PC-3 (cell line): ENCODE measurements at regions not wholly inside any gene's neighbourhood (a gene's known extent, or its start where the extent isn't known, plus 50 kb on each side); places are given as distances from the start of the nearest gene placed in this dataset.

Source experiments
- ATAC-seq: fragments of 200-7000 bp; cut with Tn5 transposase; 2 replicates; pipeline ENCODE4 v1.9.1; 2020; ENCODE audit warnings: mild to moderate bottlenecking, moderate library complexity
- BruUV-seq: library from RNA; stranded (reverse); fragments of 400-500 nt; replicated peaks from 2 replicates; lab custom pipeline; 2021; lab: Mats Ljungman, UMichigan
- CTCF ChIA-PET: fragments of 300-600 bp; sonication (Branson Sonifier 250); formaldehyde crosslinking; loops from one replicate; lab custom pipeline; 2022; ENCODE audit warnings: antibody characterized with exemption; lab: Charles Lee
- POLR2A ChIA-PET: fragments of 300-600 bp; sonication (Branson Sonifier 250); formaldehyde crosslinking; loops from one replicate; lab custom pipeline; 2022; ENCODE audit warnings: antibody characterized with exemption; ENCODE audit not compliant: unreplicated experiment; lab: Charles Lee
- DNase-seq: peaks from one replicate; pipeline ENCODE4 v3.0.0-alpha.2; 2015
- H2AFZ ChIP-seq: fragments of 300-600 bp; sonication (generic); 2 replicates; pipeline ENCODE4 v1.6.0; 2016; ENCODE audit warnings: antibody characterized with exemption, low read length
- H3F3A ChIP-seq: fragments of 300-600 bp; sonication (generic); one replicate; pipeline ENCODE4 v1.6.0; 2017; ENCODE audit warnings: antibody characterized with exemption, low read length, control low read depth, mild to moderate bottlenecking; ENCODE audit not compliant: unreplicated experiment
- H3K27ac ChIP-seq: fragments of 300-600 bp; sonication (generic); 2 replicates; pipeline ENCODE4 v1.5.1; 2016; ENCODE audit warnings: mild to moderate bottlenecking, low read length
- H3K27me3 ChIP-seq: fragments of 300-600 bp; sonication (generic); 2 replicates; pipeline ENCODE4 v1.6.1; 2016; ENCODE audit warnings: low read length, mixed read lengths
- H3K36me3 ChIP-seq: fragments of 300-600 bp; sonication (generic); 2 replicates; pipeline ENCODE4 v1.6.1; 2016; ENCODE audit warnings: low read depth, mixed run types, low read length, mixed read lengths
- H3K4me1 ChIP-seq: fragments of 300-600 bp; sonication (generic); 2 replicates; pipeline ENCODE4 v1.5.1; 2016; ENCODE audit warnings: low read length; ENCODE audit not compliant: insufficient read depth
- H3K4me2 ChIP-seq: fragments of 300-600 bp; sonication (generic); 2 replicates; pipeline ENCODE4 v1.6.0; 2016; ENCODE audit warnings: low read length
- H3K4me3 ChIP-seq: fragments of 300-600 bp; sonication (generic); 2 replicates; pipeline ENCODE4 v1.5.1; 2016; ENCODE audit warnings: mild to moderate bottlenecking, low read length, mixed read lengths
- H3K79me2 ChIP-seq: fragments of 300-600 bp; sonication (generic); 2 replicates; pipeline ENCODE4 v1.6.1; 2017; ENCODE audit warnings: low read length, mixed read lengths
- H3K9ac ChIP-seq: fragments of 300-600 bp; sonication (generic); 2 replicates; pipeline ENCODE4 v1.6.0; 2016; ENCODE audit warnings: mild to moderate bottlenecking, low read length
- H3K9me2 ChIP-seq: fragments of 300-600 bp; sonication (generic); replicated peaks from 2 replicates; pipeline ENCODE4 v1.6.1; 2016; ENCODE audit warnings: mixed run types, low read length, mixed read lengths
- H3K9me3 ChIP-seq: fragments of 300-600 bp; sonication (generic); 2 replicates; pipeline ENCODE4 v1.6.1; 2016; ENCODE audit warnings: low read length, mixed read lengths
- H4K20me1 ChIP-seq: fragments of 300-600 bp; sonication (generic); 2 replicates; pipeline ENCODE4 v1.6.1; 2016; ENCODE audit warnings: low read length, mixed read lengths
- CTCF ChIP-seq: fragments of 300-600 bp; sonication (generic); conservative IDR thresholded peaks from 2 replicates; pipeline ENCODE4 v1.5.1; 2017; ENCODE audit warnings: antibody characterized with exemption, low read depth, mild to moderate bottlenecking, low read length
- EZH2 ChIP-seq: fragments of 300-600 bp; sonication (generic); IDR thresholded peaks from one replicate; pipeline ENCODE4 v1.6.1; 2017; ENCODE audit warnings: antibody characterized with exemption, mild to moderate bottlenecking, low read length; ENCODE audit not compliant: unreplicated experiment
- EZH2phosphoT487 ChIP-seq: fragments of 300-600 bp; sonication (generic); IDR thresholded peaks from 2 replicates; pipeline ENCODE4 v1.6.1; 2018; ENCODE audit warnings: mild to moderate bottlenecking, antibody characterized with exemption, low read length, borderline replicate concordance
- intact Hi-C: fragments of 100-400 bp; cut with micrococcal nuclease; formaldehyde crosslinking; loops from 2 replicates; pipeline ENCODE4 v1.9.0; 2023

- TF ChIP-seq EZH2phosphoT487: no peak
- TF ChIP-seq CTCF: no peak
- no peak for TF ChIP-seq EZH2
- ChIA-PET CTCF (no interaction called here), POLR2A (no interaction called here)
- Histone ChIP-seq H3F3A (no peaks in the 10 kb centered on the region), H2AFZ (no peak overlapping the region), H4K20me1 (no peaks in the 10 kb centered on the region), H3K9ac (no peak overlapping the region), H3K27ac (no peak overlapping the region), H3K4me3 (no peak overlapping the region), H3K9me2 (no peaks in the 10 kb centered on the region), H3K27me3 (no peaks in the 10 kb centered on the region), H3K36me3 (no peaks in the 10 kb centered on the region), H3K4me2 (no peak overlapping the region), H3K4me1 (no peaks in the 10 kb centered on the region), H3K9me3 (no peaks in the 10 kb centered on the region), H3K79me2 (no peaks in the 10 kb centered on the region)
- intact Hi-C loops: no loop called here
- no peak for ATAC-seq
- no peak for DNase-seq
- no TSS peak for BruUV-seq
Observed at GRCh38 chr16:27649021-27649420, 99.1 kb downstream of the KATNIP start.

GRCh38 chr16:27650073-27650701, 100.2 kb downstream of the KATNIP start:
- no peaks in the 10 kb centered on the region for H3K4me1 ChIP-seq
- H3K4me3 ChIP-seq: no peak overlapping the region
- no peak overlapping the region for H2AFZ ChIP-seq
- intact Hi-C loops: no loop called here
- no peaks in the 10 kb centered on the region for H3K9me2 ChIP-seq
- H3K4me2 ChIP-seq: no peak overlapping the region
- no peaks in the 10 kb centered on the region for H3K9me3 ChIP-seq
- H3K27me3 ChIP-seq: no peaks in the 10 kb centered on the region
- no peak for TF ChIP-seq CTCF
- no peak for TF ChIP-seq EZH2
- TF ChIP-seq EZH2phosphoT487: no peak
- H3K36me3 ChIP-seq: no peaks in the 10 kb centered on the region
- DNase-seq (no peak), ATAC-seq (no peak)
- no peak overlapping the region for H3K9ac ChIP-seq
- no peak overlapping the region for H3K27ac ChIP-seq
- H3F3A ChIP-seq: no peaks in the 10 kb centered on the region
- ChIA-PET POLR2A (no interaction called here), CTCF (no interaction called here)
- BruUV-seq: no TSS peak
- H3K79me2 ChIP-seq: no peaks in the 10 kb centered on the region
- H4K20me1 ChIP-seq: no peaks in the 10 kb centered on the region

GRCh38 chr16:27651301-27651700, 101.4 kb downstream of the KATNIP start:
- no peaks in the 10 kb centered on the region for H3K79me2 ChIP-seq

More at GRCh38 chr16:27651301-27651700, 101.4 kb downstream of the KATNIP start:
- Histone ChIP-seq H3K4me2 (no peak overlapping the region), H3K9me3 (no peaks in the 10 kb centered on the region), H3K4me1 (no peaks in the 10 kb centered on the region), H3F3A (no peaks in the 10 kb centered on the region), H3K27ac (no peak overlapping the region), H3K4me3 (no peak overlapping the region), H3K36me3 (no peaks in the 10 kb centered on the region), H3K27me3 (no peaks in the 10 kb centered on the region), H3K9ac (no peak overlapping the region), H2AFZ (no peak overlapping the region), H4K20me1 (no peaks in the 10 kb centered on the region), H3K9me2 (no peaks in the 10 kb centered on the region)
- CTCF ChIA-PET: no interaction called here
- intact Hi-C loops: no loop called here
- no peak for DNase-seq
- POLR2A ChIA-PET: no interaction called here
- no TSS peak for BruUV-seq
- no peak for TF ChIP-seq EZH2
- TF ChIP-seq EZH2phosphoT487: no peak
- no peak for TF ChIP-seq CTCF
- no peak for ATAC-seq
